H1 (cell line): ENCODE measurements at regions not wholly inside any gene's neighbourhood (a gene's known extent, or its start where the extent isn't known, plus 50 kb on each side); places are given as distances from the start of the nearest gene placed in this dataset.

Experiments
- CHD2 ChIP-seq: IDR thresholded peaks from 2 replicates; pipeline ENCODE4 v1.6.1; 2012; ENCODE audit warnings: low read length, improper control_type of control experiment
- MAX ChIP-seq: IDR thresholded peaks from 2 replicates; pipeline ENCODE4 v1.6.1; 2012; ENCODE audit warnings: inconsistent platforms
- TEAD4 ChIP-seq: IDR thresholded peaks from 2 replicates; pipeline ENCODE4 v1.6.1; 2012; ENCODE audit warnings: low read depth, low read length, inconsistent platforms, mixed read lengths

- TF ChIP-seq TEAD4, result no peak
- TF ChIP-seq CHD2, result no peak
- TF ChIP-seq MAX, result no peak
Measured at GRCh38 chr13:107395927-107396662, 819.2 kb downstream of the LIG4 start (continued).
